Activated naive CD4-positive, alpha-beta T cell treated with anti-CD3 and anti-CD28 coated beads, Interleukin-2, amount 50 U/mL, for 72 hours (primary cell): ENCODE measurements at regions not wholly inside any gene's neighbourhood (a gene's known extent, or its start where the extent isn't known, plus 50 kb on each side); places are given as distances from the start of the nearest gene placed in this dataset.

ENCODE experiments used
- ATAC-seq, 2 donors: fragments of 150-1000 bp; cut with Tn5 transposase; 2 replicates each; pipeline ENCODE4 v1.10.0; 2021; ENCODE audit warnings: mild to moderate bottlenecking in 2 of 2, moderate library complexity in 2 of 2
- DNase-seq, 2 donors: peaks; one replicate each; pipeline ENCODE4 v3.0.0; 2021 to 2022; ENCODE audit warnings: low spot score in 2 of 2
- H3K27ac Mint-ChIP-seq, 2 donors: one replicate each; pipeline ENCODE4 v1.8.0; 2022; ENCODE audit warnings: mild to moderate bottlenecking in 2 of 2, mixed read lengths in 2 of 2
- H3K36me3 Mint-ChIP-seq, 2 donors: one replicate each; pipeline ENCODE4 v1.8.0; 2022; ENCODE audit warnings: mixed read lengths in 2 of 2
- H3K9me3 Mint-ChIP-seq, 2 donors: one replicate each; pipeline ENCODE4 v1.8.0; 2022; ENCODE audit warnings: mixed read lengths in 2 of 2

DNA sequence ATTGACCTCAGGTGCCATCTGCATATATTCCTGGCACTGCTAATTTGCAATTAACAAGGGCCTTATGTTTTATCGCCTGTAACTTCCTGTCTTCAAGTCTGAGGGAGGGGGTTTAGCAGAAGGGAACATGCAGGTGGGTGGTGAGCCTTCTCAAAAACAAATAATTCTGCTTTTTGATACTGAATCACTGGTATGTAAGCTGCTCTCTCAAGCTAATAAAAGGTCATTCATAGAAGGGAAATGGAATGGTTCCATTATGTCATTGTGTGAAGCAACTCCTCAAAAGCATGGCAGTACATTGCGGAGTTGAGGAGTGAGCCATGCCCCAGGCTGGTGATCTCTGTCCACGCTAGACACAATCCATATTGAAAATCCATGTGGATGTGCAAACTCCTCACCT lies 414.8 kb upstream of the ID2 start:
- DNase-seq (no peak), ATAC-seq (no peak)
- H3K36me3 Mint-ChIP-seq = no peaks in the 10 kb centered on the region
- peaks cover 0 to under 1% of the 10 kb centered on the region in 2 donors for H3K9me3 Mint-ChIP-seq
- H3K27ac Mint-ChIP-seq = no peak overlapping the region

DNA sequence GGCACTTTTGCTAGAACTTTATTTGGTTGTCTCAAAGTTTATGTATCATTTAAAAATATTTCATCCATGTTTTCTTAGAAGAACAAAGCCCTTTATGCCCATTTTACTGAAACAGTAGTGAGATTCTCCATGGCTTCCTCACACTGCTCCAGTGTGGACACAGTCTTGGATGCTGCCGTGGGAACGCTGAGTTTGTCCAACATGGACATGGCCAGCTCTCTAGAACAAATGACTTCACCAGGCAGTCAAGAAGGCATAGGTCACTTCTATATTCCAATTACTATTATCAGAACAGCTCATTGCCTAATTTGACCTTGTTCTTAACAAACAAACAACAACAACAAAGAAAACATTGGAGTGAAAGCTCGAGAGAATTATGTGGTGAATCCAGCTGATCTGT lies 414.1 kb upstream of the ID2 start:
- ATAC-seq = no peak
- peaks cover 6 to 7% of the 10 kb centered on the region in 2 donors for H3K9me3 Mint-ChIP-seq
- H3K36me3 Mint-ChIP-seq = no peaks in the 10 kb centered on the region
- no peak overlapping the region for H3K27ac Mint-ChIP-seq
- no peak for DNase-seq

DNA sequence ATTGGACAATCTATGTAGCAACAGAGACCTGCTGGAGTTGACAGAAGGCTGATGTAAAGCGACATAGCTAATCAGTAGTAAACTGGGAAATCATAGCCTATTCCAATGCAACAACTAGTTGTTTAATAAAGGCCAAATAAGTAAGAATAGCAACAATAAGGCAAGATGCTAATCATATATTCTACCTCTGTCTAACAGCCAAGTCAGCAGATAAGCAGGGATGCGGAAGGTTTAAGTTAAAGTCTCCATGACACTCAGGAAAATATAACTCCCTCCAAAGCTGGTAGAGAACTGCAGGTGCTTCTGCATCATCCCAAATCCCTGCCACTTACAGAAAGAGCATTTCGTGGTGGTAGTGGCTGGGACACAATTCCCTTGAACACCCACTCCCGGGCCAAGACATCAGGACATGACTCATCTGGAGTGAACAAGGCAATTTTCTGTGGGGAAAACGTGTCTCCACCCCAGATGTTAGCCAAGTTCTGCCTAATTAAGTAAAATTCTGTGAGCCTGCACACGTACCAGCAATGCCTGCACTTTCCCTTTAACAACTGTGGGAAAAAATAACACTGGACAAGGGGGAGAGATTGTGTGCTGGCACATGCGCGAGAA lies 413.6 kb upstream of the ID2 start:
- no peak for ATAC-seq

DNA sequence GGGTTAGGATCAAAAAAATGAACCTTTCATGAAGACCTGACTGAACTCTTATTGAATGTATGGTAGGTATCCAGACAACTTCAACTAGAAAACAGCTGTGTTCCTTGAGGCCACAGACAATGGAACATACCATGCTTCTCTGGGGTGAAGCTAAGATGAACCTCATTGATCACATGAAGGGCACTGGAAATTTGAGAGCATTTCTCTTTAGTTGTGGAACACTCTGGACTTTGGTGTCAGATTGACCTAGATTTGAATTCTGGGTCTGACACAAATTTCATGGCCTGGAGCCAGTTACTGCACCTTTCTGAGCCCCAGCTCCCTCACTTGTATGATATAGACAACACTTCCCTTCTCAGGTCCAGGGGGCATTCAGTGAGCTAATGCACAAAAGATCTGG lies 411.2 kb upstream of the ID2 start:
- Mint-ChIP-seq H3K27ac (no peak overlapping the region), H3K9me3 (peaks cover 6 to 12% of the 10 kb centered on the region in 2 donors), H3K36me3 (no peaks in the 10 kb centered on the region)
- ATAC-seq (no peak), DNase-seq (no peak)

More for the DNA sequence above, 413.6 kb upstream of the ID2 start:
- no peak overlapping the region for H3K27ac Mint-ChIP-seq
- peaks cover 6 to 8% of the 10 kb centered on the region in 2 donors for H3K9me3 Mint-ChIP-seq
- no peaks in the 10 kb centered on the region for H3K36me3 Mint-ChIP-seq
- no peak for DNase-seq

DNA sequence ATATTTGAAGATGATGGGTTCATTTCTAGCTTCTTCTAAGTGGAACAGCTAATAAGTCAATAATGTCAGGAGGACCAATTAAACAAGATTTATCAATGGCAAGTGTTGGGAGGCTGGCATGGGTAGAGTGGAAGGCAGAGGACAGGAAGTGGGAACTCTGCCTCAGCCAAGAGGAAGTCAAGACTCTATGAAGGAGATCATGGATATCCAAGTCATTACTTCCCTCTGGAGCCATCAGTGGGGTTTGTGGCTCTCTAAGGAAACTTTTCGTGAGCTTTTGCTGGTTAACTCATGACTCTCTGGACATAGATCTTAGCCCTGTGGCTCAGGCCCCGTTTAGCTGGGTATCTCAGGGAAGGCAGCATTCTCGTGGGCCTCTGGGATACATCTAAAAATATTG lies 410.4 kb upstream of the ID2 start:
- H3K36me3 Mint-ChIP-seq = no peaks in the 10 kb centered on the region
- no peak overlapping the region for H3K27ac Mint-ChIP-seq
- ATAC-seq (no peak), DNase-seq (no peak)
- H3K9me3 Mint-ChIP-seq = peaks cover 6 to 13% of the 10 kb centered on the region in 2 donors

DNA sequence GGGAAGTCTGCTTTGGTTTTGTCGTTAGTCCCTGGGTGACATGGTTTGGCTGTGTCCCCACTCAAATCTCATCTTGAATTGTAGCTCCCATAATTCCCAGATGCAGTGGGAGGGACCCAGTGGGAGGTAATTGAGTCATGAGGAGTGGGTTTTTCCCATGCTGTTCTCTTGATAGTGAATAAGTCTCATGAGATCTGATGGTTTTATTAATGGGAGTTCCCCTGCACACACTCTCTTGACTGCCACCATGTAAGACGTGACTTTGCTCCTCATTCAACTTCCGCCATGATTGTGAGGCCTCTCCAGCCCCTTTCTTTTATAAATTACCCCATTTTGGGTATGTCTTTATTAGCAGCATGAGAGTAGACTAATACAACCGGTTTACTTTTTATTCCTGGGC lies 405.8 kb upstream of the ID2 start:
- ATAC-seq (no peak), DNase-seq (no peak)
- Mint-ChIP-seq H3K9me3 (peaks cover 6 to 13% of the 10 kb centered on the region in 2 donors), H3K27ac (no peak overlapping the region), H3K36me3 (peaks cover 0 to 4% of the 10 kb centered on the region in 2 donors)

DNA sequence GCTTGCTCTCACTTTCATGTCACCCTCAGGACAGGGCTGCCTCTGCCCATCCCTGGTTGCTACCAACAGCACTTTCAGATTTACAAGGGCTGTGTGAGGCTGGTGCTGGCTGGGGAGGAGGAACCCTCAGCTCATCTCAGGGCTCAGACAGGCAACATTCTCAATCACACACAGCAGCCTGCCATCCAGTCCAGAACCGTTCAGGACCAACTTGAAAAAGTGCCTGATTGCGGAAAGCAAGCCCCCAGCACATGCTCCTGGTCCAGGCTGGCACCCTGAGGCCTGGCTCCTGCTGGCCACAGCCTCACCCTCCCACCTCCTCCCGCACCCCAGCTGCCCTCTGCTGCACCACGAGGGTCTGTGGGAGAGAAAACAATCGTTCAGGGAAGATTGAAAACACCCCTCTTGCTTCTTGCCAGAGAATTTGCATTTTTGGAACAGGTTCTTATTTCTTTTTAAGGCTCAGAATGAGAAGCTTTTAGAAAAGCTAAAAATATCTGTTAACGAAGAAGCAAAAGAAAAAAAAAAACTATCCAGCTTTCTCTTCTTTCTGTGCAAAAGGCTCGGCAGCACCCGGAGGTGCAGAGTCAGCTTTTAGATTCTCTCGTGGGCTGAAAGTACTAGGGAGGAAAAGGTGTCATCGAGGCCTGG lies 403.8 kb upstream of the ID2 start:
- DNase-seq (no peak), ATAC-seq (no peak)
- Mint-ChIP-seq H3K36me3 (peaks cover 0 to 4% of the 10 kb centered on the region in 2 donors), H3K9me3 (peaks cover 0 to 4% of the 10 kb centered on the region in 2 donors), H3K27ac (no peak overlapping the region)

DNA sequence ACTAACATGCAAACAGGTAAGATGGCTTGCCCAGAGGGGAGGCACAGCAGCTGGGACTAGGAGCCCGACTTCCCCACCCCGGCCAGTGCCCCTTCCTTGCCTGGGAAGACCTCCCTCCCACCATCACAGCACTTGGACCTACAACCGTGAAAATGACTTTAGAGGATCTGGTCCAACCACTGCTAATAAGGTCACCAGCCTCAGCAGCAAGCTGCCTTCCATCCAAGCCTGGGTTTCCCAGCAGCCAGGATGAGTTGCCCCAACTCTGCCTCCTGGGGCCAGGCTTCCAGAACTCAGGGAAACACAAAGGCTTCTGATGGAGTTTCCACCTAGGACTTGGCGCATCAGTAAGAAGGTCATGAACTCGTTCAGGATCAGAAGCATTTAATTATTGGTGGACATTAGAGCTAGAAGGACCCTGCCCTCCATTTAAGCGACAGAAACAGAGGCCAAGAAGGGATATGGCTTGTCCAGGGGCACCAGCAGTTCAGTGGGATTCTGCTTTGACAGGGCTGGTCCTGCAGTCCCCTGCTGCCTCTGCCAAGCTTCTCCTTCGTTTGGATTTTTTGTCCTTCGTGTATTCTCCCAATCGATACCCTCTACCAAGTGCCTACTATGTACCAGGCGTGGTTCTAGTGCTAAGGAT lies 403.0 kb upstream of the ID2 start:
- Mint-ChIP-seq H3K9me3 (peaks cover 0 to 4% of the 10 kb centered on the region in 2 donors), H3K36me3 (peaks cover 0 to 4% of the 10 kb centered on the region in 2 donors), H3K27ac (no peak overlapping the region)
- DNase-seq (no peak), ATAC-seq (no peak)

DNA sequence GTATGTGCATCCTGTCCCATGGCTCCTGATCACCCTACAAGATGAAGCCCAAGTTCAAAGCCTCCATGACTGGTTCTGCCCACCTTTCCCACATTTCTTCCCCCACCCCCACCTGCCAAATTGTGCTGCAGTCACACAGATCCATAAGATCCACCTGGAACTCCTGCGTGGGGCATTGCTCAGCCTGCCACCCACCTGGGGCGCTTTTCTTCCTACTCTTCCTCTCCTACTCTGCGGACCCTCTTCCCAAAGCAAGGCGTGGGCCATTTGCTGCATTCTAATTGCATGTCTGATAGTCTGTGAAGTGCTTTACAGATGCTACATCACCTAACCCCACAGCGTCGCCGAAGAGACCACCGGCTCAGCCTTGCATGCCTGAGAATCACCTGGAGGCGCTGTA lies 402.4 kb upstream of the ID2 start:
- no peak for DNase-seq
- Mint-ChIP-seq H3K9me3 (peaks cover 0 to 4% of the 10 kb centered on the region in 2 donors), H3K27ac (peak overlapping the region in 1 of 2 donors; percentile 45), H3K36me3 (peaks cover 0 to 4% of the 10 kb centered on the region in 2 donors)
- ATAC-seq = no peak

DNA sequence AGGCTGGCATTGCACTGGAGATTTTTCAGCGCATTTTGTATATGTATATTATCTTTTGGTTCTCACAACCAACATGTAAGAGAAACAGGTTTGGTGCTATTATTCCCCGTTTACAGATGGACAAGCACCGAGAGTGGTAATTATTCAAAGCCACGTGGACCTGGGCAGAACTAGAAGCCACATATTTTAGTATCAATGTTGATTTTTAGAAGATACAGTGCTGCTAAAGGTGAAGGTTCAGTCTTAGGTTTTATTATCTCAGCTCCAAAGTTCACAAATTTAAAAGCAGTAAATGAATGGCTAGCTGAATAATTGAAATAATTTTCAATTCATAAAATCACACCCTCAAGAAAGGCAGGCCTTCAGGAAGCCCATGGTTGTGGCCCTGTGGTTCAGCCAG lies 400.6 kb upstream of the ID2 start:
- Mint-ChIP-seq H3K9me3 (no peaks in the 10 kb centered on the region), H3K36me3 (peaks cover 0 to 4% of the 10 kb centered on the region in 2 donors), H3K27ac (no peak overlapping the region)

DNA sequence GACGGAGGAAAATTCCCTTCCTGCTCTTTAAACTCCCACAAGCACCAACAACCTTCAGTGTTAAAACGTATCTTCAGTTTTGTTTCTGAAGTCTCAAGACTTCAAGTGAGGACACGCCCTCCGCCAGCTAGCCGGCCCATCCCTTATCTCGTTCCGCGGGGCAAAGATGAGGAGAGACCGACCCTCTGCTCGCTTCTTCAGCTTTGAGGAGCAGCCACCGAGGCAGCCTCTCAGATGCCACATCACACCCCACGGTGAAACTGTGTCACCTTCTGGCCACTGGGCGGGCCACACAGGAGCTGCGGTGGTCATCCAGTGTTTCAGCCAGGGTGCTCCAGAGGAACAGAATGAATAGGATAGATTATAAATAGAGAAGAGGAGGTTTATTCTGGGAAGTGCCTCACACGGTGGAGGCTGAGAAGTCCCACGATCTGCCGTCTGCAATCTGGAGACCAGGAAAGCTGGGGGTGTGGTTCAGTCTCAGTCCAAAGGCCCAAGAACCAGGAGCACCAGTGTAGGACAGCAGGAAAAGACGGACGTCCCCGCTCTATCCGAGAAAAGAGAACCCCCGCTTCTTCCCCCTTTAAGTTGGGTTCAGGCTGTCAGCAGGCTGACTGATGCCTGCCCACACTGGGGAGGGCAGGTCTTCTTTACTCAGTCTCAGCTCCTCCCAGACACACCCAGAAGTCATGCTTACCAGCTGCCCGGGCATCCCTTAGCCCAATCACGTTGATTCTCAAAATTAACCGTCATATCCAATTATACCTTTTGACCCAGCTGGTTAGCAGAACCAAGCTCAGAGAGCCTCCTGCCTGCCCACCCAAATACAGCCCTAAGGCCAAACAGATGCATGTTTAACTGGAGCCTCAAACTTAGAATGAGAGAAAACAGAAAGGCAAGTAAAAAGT lies 399.7 kb upstream of the ID2 start:
- no peaks in the 10 kb centered on the region for H3K9me3 Mint-ChIP-seq
- peaks cover 0 to 2% of the 10 kb centered on the region in 2 donors for H3K36me3 Mint-ChIP-seq
- peak overlapping the region in 1 of 2 donors; percentile 69 for H3K27ac Mint-ChIP-seq
- DNase-seq = no peak
- no peak for ATAC-seq

More for the DNA sequence above, 400.6 kb upstream of the ID2 start:
- DNase-seq (no peak), ATAC-seq (no peak)

DNA sequence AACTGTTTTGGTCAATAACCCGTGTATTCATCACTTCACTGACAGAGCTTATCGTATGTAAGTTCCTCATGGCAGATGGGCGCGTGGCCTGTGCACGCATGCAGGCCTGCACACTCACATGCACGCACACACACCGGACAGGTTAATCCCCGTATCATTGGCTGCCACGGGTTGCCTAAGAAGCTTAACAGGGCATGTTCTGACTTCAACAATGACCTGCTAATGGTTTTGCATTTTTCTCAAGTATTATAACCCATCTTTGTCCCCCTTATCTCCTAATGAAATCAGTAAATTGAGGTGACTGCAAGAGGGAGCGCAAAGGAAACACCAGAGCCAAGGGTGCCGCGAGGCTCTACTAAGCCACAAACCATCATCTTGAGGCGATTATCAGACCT lies 399.0 kb upstream of the ID2 start:
- no peak for DNase-seq
- Mint-ChIP-seq H3K27ac (no peak overlapping the region), H3K36me3 (peaks cover 0 to 6% of the 10 kb centered on the region in 2 donors), H3K9me3 (no peaks in the 10 kb centered on the region)
- no peak for ATAC-seq

DNA sequence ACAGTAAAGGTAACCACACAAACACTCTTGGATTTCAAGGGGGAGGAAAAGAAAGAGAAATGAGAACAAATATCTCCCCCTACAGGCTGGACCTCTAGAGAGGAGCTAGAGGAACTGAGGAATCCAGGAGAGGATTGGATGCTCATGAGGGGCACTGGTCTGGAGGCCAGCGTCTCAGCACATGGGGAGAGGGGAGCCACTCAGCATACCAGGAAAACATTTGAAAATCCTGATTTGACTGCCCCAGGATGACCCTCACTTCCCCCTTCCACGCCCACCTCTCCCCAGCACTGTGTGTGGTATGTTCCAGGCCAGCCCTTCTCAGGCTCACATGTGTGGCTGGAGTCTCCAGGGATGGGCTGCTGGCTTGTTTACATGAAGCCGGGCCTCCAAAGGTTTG lies 396.8 kb upstream of the ID2 start:
- no peak overlapping the region for H3K27ac Mint-ChIP-seq
- peaks cover 12 to 14% of the 10 kb centered on the region in 2 donors for H3K36me3 Mint-ChIP-seq

DNA sequence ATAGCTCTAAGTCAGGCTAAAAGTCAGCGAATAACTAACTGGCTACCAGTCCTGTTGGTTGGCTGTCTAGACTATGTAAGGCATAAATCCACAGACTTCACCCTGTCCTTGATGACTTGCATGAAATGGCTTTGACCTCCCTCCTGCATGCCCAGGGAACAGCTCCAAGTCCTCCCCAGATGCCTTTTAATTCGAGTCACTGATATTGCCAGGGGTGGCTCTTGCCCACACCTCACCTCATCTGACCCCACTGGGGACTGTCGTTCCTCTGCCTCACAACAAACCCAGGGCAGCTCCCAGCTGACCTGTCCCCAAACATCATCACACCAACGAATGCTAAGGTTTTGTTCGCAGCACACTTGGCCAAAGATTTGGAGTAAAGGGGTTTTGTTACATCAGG lies 396.0 kb upstream of the ID2 start:
- Mint-ChIP-seq H3K36me3 (peaks cover 12 to 14% of the 10 kb centered on the region in 2 donors), H3K9me3 (peaks cover 5 to 6% of the 10 kb centered on the region in 2 donors), H3K27ac (no peak overlapping the region)
- ATAC-seq = no peak
- no peak for DNase-seq

More for the DNA sequence above, 396.8 kb upstream of the ID2 start:
- ATAC-seq (no peak), DNase-seq (no peak)
- peaks cover 5 to 6% of the 10 kb centered on the region in 2 donors for H3K9me3 Mint-ChIP-seq

DNA sequence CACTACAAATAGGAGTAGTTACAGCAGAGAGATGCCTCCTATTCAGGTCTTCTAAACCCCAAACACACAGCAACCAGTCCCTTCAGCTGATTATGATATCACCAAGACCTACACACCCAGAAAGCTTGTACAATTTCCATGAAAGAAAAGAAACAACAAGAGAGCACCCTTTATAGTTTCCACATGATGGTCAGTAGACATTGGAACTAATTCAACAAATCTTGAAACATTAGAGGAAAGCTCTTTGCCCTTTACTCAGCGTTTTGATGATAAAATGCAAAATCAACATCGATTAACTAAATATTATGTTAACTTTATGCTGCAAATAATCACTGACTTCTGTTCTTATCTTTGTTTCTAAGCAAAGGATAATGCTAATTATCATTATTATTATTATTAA lies 393.6 kb upstream of the ID2 start:
- peaks cover 12 to 23% of the 10 kb centered on the region in 2 donors for H3K36me3 Mint-ChIP-seq
- ATAC-seq (no peak), DNase-seq (no peak)
- no peak overlapping the region for H3K27ac Mint-ChIP-seq
- H3K9me3 Mint-ChIP-seq = peaks cover 5 to 6% of the 10 kb centered on the region in 2 donors

DNA sequence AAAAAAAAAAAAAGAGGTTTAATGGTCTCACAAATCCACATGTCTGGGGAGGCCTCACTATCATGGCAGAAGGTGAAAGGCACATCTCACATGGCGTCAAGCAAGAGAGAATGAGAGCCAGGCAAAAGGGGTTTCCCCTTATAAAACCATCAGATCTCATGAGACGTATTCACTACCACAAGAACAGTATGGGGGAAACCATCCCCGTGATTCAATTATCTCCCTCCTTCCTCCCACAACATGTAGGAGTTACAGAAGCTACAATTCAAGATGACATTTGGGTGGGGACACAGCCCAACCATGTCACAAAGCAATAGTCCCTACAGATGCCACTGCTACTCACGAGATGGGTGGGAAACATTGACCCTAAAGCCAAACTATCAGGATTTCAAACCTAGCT lies 392.7 kb upstream of the ID2 start:
- Mint-ChIP-seq H3K36me3 (peaks cover 12 to 23% of the 10 kb centered on the region in 2 donors), H3K27ac (no peak overlapping the region), H3K9me3 (peaks cover 5 to 6% of the 10 kb centered on the region in 2 donors)
- no peak for DNase-seq
- peak; percentile 56 to 95 for ATAC-seq
